Cardiac muscle cell (in vitro differentiated cells and primary cell): ENCODE measurements at regions not wholly inside any gene's neighbourhood (a gene's known extent, or its start where the extent isn't known, plus 50 kb on each side); places are given as distances from the start of the nearest gene placed in this dataset.
A peak's percentile ranks its signal among the peaks of the same experiment; 100 is the strongest.

Experiments
- DNase-seq, 2 donors: peaks; one replicate each; pipeline versions ENCODE4 v3.0.0 to v3.0.0-alpha.2; 2010 to 2017; ENCODE audit warnings: low read depth in 1 of 2, low spot score in 1 of 2
- H3K27ac ChIP-seq: fragments of 200-600 bp; sonication (generic); 2 replicates; pipeline ENCODE4 v1.5.1; 2016
- H3K27me3 ChIP-seq: fragments of 200-600 bp; sonication (generic); 2 replicates; pipeline ENCODE4 v1.6.0; 2016; ENCODE audit warnings: control low read depth
- H3K36me3 ChIP-seq: fragments of 200-600 bp; sonication (generic); 2 replicates; pipeline ENCODE4 v1.5.1; 2016; ENCODE audit warnings: control low read depth
- H3K4me1 ChIP-seq: fragments of 200-600 bp; sonication (generic); 2 replicates; pipeline ENCODE4 v1.8.1; 2017; ENCODE audit warnings: low read depth, mild to moderate bottlenecking, mixed run types
- H3K4me3 ChIP-seq: fragments of 200-600 bp; sonication (generic); 2 replicates; pipeline ENCODE4 v1.5.1; 2016; ENCODE audit warnings: mild to moderate bottlenecking
- H3K9me3 ChIP-seq: fragments of 200-600 bp; sonication (generic); 2 replicates; pipeline ENCODE4 v1.5.1; 2017; ENCODE audit warnings: low read depth, mild to moderate bottlenecking, control low read depth
- TF ChIP-seq, protein P1 (sequence below): IDR thresholded peaks from 2 replicates; pipeline ENCODE4 v1.5.1; 2012; ENCODE audit warnings: low read depth, mild to moderate bottlenecking, low read length

- no peaks in the 10 kb centered on the region for H3K36me3 ChIP-seq
- H3K4me3 ChIP-seq: no peak overlapping the region
- TF ChIP-seq, protein P1, sequence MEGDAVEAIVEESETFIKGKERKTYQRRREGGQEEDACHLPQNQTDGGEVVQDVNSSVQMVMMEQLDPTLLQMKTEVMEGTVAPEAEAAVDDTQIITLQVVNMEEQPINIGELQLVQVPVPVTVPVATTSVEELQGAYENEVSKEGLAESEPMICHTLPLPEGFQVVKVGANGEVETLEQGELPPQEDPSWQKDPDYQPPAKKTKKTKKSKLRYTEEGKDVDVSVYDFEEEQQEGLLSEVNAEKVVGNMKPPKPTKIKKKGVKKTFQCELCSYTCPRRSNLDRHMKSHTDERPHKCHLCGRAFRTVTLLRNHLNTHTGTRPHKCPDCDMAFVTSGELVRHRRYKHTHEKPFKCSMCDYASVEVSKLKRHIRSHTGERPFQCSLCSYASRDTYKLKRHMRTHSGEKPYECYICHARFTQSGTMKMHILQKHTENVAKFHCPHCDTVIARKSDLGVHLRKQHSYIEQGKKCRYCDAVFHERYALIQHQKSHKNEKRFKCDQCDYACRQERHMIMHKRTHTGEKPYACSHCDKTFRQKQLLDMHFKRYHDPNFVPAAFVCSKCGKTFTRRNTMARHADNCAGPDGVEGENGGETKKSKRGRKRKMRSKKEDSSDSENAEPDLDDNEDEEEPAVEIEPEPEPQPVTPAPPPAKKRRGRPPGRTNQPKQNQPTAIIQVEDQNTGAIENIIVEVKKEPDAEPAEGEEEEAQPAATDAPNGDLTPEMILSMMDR: no peak
- no peak overlapping the region for H3K27ac ChIP-seq
- no peak for DNase-seq
- H3K4me1 ChIP-seq: peaks cover 2% of the 10 kb centered on the region
- no peaks in the 10 kb centered on the region for H3K9me3 ChIP-seq
- no peaks in the 10 kb centered on the region for H3K27me3 ChIP-seq
These were observed 606.4 kb upstream of the ZNF804A start for GRCh38 chr2:183991968-183992367.

DNA sequence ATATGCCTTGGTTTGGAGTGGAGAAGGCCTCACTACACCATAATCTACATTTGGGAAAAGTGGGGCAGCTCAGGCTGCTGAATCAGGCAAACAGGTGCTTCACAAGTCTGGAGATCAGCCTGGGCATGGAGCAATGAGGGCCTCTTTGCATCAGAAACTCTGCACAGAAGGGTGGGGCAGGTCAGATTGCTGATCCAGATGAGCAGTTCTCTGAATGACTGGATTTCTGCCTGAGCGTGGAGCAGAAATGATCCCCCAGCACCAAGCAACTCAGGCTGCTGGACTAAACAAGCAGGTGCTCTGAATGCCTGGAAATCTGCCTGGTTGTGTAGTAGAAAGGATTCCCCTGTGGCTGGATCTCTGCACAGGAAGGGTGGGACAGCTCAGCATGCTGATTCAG is 605.3 kb upstream of the ZNF804A start:
- Histone ChIP-seq H3K27ac (no peak overlapping the region), H3K4me3 (no peak overlapping the region), H3K36me3 (no peaks in the 10 kb centered on the region), H3K27me3 (no peaks in the 10 kb centered on the region), H3K4me1 (peaks cover 7% of the 10 kb centered on the region), H3K9me3 (no peaks in the 10 kb centered on the region)
- TF ChIP-seq, protein P1: no peak
- DNase-seq: no peak

DNA sequence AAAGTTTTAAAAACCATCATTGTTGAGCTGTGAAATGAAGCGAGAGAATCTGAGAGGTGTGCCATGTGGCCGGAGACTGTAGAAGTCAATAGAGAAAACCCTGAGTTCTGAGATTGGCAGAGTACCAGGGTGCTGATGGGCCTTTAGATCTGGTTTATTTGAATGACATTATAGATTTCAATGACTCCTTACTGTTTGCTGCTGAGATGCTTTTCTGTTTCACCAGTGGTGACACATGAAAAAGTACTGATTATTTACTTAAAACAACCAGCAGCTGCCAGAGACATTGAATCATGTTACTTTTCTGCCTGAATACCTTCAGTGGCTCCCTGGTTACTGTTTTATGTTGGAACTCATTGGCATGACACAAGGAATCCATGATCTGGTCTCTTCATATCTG is 602.7 kb upstream of the ZNF804A start:
- no peaks in the 10 kb centered on the region for H3K9me3 ChIP-seq
- H3K4me3 ChIP-seq: no peak overlapping the region
- H3K27me3 ChIP-seq: no peaks in the 10 kb centered on the region
- H3K4me1 ChIP-seq: peaks cover 7% of the 10 kb centered on the region
- no peak overlapping the region for H3K27ac ChIP-seq
- peak in 1 of 2 donors; percentile 2 for DNase-seq
- TF ChIP-seq, protein P1: no peak
- H3K36me3 ChIP-seq: no peaks in the 10 kb centered on the region

DNA sequence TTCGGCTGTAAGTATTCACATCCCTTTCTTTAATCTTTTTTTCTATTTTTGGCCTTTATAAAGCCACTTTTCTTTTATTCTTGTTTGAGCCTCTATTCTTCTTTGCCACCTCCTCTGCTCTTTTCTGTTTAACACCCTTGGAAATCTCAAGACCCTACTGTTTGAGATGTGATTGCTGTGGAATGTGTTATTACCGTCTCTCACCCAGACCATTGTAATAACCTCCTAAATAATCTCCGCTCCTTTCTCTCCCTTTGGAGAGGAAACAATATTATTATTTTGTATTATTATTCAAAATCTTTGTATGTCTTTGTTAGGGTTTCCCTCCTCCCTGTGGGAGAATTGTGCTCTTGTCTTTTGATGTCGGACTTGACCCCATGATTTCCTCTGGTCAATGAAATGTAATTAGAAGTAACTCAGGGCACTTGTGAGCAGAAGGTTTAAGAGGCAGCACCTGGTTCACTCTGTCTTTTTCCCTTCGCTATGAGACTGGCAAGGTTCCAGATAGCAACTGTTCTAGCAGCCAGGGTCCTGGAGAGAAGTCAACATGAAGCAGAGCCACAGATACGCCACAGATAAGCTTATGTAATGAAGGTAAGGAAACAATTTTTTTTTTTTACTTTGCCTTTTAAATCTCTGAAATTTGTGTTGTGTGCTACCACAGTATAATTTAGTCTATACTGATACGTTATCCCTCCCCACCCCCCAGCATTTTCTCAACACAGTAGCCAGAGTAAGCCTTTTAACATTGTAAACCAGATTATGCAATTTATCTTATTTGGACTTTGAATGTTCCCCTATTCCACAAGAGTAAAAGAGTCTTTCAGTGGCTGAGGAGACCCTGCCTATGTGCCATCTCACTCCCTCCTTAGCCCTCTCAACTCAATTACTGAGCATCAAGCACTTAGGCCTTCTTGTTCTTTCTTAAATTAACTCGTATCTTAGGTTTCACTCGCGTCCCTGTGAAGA is 601.2 kb upstream of the ZNF804A start:
- Histone ChIP-seq H3K27me3 (no peaks in the 10 kb centered on the region), H3K9me3 (no peaks in the 10 kb centered on the region), H3K4me1 (peaks cover 7% of the 10 kb centered on the region), H3K27ac (peak overlapping the region; percentile 71), H3K4me3 (no peak overlapping the region), H3K36me3 (no peaks in the 10 kb centered on the region)
- peak in 1 of 2 donors; percentile 64 for DNase-seq
- TF ChIP-seq, protein P1: no peak

DNA sequence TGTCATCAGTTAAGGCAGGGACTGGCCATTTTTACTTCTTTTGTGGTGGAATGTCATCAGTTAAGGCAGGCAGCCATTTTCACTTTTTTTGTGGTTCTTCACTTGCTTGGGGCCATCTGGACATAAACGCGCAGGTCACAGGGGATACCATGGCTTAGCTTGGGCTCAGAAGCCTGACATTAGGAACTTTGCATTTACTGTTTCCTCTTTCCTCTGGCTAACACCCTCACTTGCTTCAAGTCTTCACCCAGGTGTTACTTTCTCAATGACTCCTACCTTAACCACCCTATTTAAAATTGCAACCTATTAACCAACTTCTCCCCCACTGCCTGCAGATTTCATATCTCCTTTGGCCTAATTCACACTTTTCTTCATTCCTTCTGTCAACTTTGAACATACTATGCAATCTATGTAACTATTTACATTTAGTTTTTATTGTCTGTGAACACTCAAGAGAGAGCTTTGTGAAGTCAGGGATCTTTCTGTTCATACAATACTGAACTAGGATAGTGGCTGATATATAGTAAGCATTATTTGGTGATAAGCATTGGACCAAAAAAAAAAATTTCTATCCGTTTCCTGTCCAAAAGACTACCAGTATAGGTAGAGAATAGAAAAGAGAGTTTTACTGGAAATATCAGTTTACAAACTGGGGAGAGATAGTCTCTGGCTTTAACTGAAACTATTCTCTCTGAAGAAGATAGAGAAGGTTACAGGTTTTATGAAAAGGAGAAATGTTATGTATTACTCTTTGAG is 600.1 kb upstream of the ZNF804A start:
- H3K4me3 ChIP-seq: no peak overlapping the region
- H3K9me3 ChIP-seq: no peaks in the 10 kb centered on the region
- H3K27ac ChIP-seq: no peak overlapping the region
- no peak for DNase-seq
- TF ChIP-seq, protein P1: no peak
- peaks cover 7% of the 10 kb centered on the region for H3K4me1 ChIP-seq
- H3K36me3 ChIP-seq: no peaks in the 10 kb centered on the region
- H3K27me3 ChIP-seq: no peaks in the 10 kb centered on the region
